Right lobe of liver (tissue), 4 donors: ENCODE measurements at regions not wholly inside any gene's neighbourhood (a gene's known extent, or its start where the extent isn't known, plus 50 kb on each side); places are given as distances from the start of the nearest gene placed in this dataset.

Experiments used
- CTCF ChIP-seq, 4 donors: fragments of 200-600 bp in 3 of 4; fragments of 450-650 bp in 1 of 4; IDR thresholded peaks; one replicate each; pipeline versions ENCODE4 v1.5.1 to v1.8.0; 2016 to 2022; ENCODE audit warnings: antibody characterized with exemption in 4 of 4, mild to moderate bottlenecking in 2 of 4
- POLR2A ChIP-seq: fragments of 450-650 bp; IDR thresholded peaks from one replicate; pipeline ENCODE4 v1.6.1; 2017; ENCODE audit warnings: antibody characterized with exemption, mild to moderate bottlenecking
- donor health status: DM: no; HTN: no; CAD: no.
- donor health status: DM: no; HTN: no; CAD: no.
- donor health status: DM: no; HTN: yes; CAD: no.

DNA sequence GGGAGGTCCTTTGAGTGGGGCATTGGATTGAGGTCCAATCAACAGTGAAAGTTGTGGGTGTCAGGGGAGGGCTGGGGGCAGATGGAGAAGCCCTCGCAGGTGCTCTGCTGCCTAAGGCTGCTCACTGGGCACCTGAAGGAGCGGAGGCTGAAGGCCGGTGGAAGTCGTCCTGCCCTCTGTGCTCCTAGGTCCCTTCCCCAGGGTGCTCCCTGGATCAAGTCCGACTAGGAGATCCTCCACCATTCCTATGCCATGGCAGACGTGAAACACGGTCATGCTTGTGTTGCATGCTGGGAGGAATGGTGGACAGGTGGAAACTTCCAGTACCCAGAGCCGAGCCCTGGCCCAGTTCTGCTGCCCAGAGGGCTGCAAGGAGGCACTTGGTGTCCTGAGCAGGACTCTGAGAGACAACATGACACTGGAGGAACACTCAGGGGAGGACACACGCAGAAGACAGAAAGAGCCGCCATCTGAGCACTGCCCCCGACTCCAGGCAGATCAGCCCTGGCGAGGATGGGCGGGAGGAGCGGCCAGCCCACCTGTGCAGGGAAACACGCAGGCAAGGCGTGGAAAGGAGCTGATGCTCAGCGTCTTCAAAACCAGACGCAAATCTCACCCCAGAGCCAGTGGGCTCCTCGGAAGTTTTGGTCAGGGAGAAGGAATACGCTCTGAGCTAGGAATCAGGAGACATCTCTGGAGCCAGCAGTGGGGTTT lies 786.8 kb downstream of the BRD1 start:
- TF ChIP-seq POLR2A (no peak), CTCF (IDR thresholded peaks at IDR 0.05) (no peak)
